ENCODE measurements at regions not wholly inside any gene's neighbourhood (a gene's known extent, or its start where the extent isn't known, plus 50 kb on each side); places are given as distances from the start of the nearest gene placed in this dataset.

DNA sequence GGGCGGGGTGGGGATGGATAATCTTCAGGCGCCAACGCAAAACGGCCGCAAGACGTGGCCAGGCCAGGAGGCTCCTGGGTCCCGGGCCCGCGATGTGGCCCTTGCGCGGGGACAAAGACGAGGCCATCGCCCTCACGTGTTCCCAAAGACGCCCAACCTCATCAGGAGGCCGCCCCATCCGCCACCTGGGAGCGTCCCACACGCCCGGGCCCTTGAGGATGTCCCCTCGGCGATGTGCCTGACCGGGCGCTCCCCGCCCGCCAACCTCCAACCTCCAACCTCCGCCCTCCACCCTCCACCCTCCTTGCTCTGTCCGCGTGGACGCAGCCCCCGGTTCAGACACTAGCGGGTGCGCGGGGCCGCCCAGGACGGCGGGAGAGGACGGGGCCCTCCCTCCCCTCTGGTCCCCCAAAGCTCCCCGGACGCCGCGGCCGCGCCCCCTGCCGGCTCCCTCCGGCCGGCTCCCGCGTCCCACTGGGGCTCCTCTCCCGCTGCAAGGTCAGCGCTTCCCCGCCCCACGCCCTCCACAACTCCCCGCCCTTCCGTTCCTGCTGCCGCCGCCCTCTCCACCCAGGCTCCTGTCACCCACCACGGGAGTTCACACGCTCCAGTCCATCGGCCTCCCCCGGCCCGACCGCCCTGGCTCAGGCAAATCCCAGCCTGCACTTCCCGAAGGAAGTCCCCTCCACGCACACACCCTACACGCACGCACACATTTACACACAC, 250.8 kb upstream of the RPL38 start:
- DNase-seq (ENCODE audit: low read depth in 3 of 3), result no peak

GRCh38 chr17:73953206-73954033, 250.1 kb upstream of the RPL38 start:
- no peak for DNase-seq (ENCODE audit: low read depth in 3 of 3)

- no peak for DNase-seq (ENCODE audit: low read depth in 3 of 3)
Measured at GRCh38 chr17:73954951-73955350, 248.5 kb upstream of the RPL38 start.

- DNase-seq (ENCODE audit: low read depth in 3 of 3), result no peak
Measured at GRCh38 chr17:73955616-73956015, 247.9 kb upstream of the RPL38 start.

DNA sequence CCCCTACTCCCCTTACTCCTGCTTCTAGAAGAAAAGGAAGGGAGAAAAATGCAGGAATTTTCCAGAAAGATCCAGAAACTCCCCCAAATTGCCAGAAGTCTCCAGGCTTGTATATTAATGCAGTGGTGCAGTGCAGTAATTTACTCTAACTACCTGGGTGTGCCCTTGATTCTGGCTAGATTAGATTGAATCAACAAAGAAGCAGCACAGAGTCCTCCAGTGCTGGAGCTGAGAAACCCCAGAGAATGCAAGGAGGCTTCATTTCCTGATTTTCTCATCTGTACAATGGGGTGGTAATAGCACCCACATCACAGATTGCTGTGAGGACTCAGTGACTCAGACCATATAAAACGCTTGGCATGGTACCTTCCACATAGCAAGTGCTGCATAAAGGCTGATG, 247.3 kb upstream of the RPL38 start:
- no peak for DNase-seq (ENCODE audit: low read depth in 3 of 3)

- peak in 2 of 3 experiments; percentile 14 to 16 for DNase-seq (ENCODE audit: low read depth in 3 of 3)
Measured at GRCh38 chr17:73956595-73957465, 246.6 kb upstream of the RPL38 start.

- no peak for DNase-seq (ENCODE audit: low read depth in 3 of 3)
Measured at GRCh38 chr17:73957564-73957963, 245.9 kb upstream of the RPL38 start.

DNA sequence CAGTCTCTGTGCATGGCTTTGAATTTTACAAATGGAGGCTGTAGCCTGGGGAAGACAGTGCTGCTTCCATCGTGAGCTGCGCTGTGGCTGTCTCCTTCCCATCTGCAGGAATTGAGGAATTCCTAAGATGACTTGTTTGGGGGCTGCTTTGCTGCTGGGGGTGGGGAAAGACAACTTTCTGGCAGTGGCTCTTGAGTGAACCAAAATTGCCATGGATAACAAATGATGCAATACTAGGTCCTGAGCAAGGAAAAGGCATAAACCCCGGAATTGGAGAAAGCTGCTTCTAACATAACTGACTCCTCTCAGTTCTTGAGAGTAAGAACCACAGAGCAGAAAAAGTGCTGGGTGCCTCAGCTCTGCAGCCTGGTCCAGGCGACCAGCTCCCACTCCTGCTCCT, 245.0 kb upstream of the RPL38 start:
- DNase-seq (ENCODE audit: low read depth in 3 of 3), result no peak

GRCh38 chr17:73960469-73960868, 243.0 kb upstream of the RPL38 start:
- no peak for DNase-seq (ENCODE audit: low read depth in 3 of 3)

DNA sequence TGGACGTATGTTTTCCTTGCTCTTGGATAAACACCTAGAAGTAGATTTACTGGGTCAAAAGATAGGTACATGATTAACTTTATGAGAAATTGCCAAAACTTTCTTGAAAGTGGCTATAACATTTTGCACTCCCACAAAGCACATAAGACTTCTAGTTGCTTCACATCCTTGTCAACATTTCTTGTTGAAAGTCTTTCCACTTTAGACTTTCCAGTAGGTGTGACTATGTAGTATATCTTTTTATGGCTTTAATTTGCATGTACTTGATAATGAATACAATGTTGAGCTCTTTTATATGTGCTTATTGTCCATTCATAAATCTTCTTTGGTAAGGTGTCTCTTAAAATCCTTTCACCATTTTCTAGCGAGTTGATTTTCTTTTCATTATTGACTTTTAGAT, 241.2 kb upstream of the RPL38 start:
- DNase-seq (ENCODE audit: low read depth in 3 of 3), result no peak

- DNase-seq (ENCODE audit: low read depth in 3 of 3), result no peak
Measured at GRCh38 chr17:73968680-73969079, 234.8 kb upstream of the RPL38 start.

DNA sequence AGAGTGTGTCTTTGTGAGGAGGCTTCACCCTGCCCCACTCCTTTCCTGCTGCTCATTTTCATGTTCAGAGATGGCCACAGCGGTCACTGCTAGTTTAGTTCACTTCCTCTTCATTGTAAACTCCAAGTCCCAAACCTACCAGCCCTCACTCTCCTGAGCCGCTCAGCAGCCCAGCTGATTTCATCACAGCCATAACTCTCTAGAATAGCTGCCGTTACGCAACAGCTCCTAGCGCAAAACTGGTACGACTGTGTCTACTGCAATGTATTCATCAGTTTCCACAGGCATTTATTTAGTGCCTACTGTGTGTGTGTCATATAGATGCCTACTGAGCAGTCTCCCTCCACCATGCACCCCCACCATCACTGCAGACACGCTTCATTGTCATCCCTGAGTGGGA, 233.5 kb upstream of the RPL38 start:
- no peak for DNase-seq (ENCODE audit: low read depth in 3 of 3)

DNA sequence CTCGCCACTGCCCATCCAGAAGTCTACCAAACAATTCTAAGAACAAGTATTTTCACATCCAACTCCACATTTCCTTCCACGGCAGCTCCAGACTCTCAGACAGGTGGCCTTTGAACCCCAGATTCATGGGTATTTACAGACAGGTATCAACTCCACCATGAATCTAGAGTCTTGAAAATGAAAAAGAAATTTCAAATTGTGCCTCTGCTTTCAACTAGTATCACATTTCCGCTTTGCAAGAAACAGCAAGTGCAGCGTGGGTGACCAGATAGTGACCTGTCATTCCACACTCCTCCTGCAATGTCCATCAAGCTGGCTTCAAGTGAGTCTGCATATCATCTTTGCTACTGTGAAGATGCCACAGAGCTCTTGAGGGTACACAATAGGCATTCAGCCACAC, 232.4 kb upstream of the RPL38 start:
- no peak for DNase-seq (ENCODE audit: low read depth in 3 of 3)

DNA sequence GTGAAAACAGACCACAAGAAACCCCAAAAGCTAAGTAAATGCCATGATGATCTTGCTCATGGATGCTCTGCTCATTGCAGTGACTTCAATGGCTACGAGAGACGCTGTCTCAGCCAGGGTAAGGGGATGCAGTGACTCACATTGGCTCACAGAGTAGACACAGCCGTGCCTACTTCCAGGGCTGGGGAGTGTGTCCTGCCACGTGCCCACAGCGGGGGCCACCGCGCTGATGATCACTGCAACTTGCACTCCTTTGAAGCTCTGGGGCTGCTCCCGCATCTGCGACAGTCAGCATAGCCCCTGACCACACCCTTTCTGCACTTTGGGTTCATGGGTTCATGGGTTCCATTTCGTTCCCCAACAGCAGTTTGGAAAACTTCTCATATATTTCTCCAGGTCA, 231.4 kb upstream of the RPL38 start:
- no peak for DNase-seq (ENCODE audit: low read depth in 3 of 3)

GRCh38 chr17:73972901-73973300, 230.6 kb upstream of the RPL38 start:
- DNase-seq (ENCODE audit: low read depth in 3 of 3), result no peak

DNA sequence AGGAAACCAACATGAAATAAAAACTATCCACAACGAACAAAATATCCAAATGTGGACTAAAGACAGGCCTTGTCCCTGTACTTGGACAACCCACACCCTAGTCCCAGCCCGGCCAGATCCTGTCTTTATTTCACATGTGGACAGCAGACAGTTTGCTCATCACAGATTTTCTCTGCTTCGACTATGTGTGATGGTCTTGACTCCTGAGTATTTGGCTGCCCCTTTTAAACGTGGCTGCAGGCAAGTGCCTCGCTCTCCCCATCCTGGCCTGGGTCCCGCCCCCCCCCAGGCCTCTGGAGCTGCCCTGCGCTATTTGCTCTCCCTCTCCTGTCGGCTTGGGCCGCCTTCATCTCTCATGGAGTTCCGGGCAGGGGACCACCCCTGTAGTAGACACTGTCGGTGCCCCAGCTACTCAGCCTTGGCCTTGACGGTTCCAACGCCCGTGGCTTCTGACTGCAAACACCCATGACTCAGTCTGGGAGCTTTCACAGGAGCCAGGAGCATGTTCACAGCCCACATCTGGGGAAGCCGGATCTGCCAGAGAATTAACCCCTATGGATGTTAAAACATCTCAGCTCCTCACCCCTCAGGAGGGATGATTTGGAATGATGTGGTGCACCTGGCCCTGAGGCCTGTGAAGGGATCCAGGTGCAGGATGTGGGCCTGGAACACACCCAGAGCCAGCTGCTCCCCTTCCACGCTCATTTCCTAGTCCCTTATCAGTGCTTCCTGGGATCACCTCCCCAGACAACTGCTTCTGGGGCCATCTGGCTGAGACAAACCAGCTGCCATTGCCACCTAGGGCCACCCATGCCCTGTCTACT, 229.7 kb upstream of the RPL38 start:
- DNase-seq (ENCODE audit: low read depth in 3 of 3), result no peak

DNA sequence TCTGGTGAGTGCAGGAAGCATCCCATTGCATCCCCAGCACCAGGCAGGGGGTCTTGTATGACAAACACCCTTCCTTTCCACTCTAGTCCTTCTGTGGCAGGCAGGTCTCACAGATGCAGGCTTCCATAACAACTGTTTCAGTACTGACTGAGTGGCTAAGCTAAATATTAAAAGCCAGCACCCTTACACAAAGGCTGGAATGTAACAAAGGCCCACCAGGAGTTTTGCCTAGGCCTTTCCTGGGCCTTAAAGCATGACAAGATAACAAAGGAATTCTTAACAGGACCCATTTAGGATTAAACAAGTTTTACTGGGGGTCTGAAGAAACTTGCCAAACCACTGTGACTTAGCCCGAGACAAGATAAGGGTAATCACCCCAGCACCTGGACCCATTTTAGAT, 228.9 kb upstream of the RPL38 start:
- DNase-seq (ENCODE audit: low read depth in 3 of 3), result no peak

DNA sequence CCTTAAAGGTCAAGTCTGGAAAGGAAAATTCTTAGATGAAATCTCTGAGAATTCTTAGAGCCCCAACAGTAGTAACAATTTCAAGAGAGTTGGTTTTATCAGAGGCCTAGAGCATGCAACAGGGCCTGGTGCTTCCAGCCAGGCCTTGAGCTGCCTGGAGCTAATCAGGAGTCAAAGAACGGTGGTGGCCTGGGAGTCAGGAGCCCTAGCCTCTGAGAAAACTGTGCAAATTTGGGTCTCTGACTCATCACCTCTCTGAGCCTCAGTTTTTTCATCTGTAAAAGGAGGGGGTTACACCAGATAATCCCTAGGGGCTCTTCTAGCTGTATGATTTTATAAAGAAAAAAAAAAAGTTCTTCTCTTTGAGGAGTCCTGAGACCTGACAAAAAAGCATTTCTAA, 227.3 kb upstream of the RPL38 start:
- no peak for DNase-seq (ENCODE audit: low read depth in 3 of 3)

DNA sequence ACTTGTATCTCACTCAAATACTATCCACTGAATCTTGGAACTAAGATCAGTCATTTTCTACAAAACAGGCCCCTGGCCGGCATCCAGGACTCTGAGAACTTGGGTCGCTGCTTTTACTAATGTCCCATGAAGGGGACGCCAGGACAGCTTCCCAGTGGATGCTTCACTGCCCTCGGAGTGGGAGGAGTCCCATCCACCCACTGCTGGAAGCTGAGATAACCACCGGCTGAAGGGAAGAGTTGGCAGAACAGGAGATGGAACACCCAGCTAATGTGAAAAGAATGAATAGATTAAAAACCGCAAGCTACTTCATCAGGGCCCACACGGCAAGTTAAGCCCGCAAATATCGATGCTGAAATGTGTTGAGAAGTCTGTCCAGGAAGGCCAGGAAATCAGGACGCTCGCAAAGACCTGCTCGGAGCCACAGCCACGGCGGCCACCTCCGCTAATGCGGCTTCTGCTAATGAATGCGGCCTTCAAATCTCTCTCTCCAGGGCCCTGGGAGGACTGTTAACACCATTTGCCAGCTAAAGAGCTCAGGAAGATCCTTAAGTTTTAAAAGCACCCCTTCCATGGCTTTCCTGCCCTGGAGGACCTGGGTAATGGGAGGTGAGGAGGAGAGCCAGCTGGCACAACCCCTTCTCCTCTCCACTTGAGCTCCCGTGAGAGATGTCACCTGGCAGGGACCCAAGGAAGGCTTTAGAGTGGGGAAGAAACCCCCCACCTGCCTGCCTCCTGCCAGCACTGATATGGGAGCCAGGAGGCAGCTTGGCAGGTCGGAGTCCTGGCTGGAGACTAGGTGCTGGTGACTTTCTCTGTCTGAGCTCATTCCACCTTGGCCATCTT, 226.6 kb upstream of the RPL38 start:
- DNase-seq (ENCODE audit: low read depth in 3 of 3), result no peak

DNA sequence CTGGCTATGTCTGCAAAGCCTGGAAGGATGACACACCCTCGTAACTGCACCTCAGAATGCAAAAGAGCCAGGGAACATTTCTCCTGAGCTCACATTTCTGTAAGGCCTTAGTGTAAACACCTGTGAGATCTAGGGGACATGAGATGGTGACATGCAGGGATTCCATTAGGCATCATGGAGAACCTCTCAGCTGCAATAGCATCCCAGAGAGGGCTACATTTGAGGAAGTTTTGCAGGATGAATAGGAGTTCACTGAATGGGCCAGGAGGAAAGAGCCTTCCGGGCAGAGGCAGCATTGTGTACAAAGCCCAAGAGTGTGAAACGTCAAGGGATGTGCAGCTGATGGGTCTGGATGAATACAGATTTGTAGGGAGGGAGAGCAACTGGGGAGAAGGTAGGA, 223.0 kb upstream of the RPL38 start:
- DNase-seq (ENCODE audit: low read depth in 3 of 3), result no peak

DNA sequence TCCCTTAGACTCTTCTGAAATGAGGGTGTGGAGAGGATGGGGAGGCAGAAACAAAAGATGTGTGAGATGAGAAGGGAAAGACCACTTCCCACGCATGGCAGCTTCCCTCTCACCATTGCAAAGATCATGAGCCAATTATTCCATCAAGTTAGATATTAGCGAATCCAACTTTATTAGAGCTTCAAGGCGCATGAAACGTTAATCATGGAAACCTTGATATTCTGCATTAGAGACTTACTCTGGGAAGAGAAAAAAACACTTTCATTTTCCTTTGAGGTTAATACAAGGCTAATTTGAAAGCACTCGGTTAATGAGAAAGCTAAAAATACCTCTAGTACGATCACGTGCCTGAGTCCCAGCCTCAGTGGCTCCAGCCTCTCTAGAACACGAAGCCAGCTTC, 220.6 kb upstream of the RPL38 start:
- no peak for DNase-seq (ENCODE audit: low read depth in 3 of 3)
